WTC11 (cell line): ENCODE measurements at regions not wholly inside any gene's neighbourhood (a gene's known extent, or its start where the extent isn't known, plus 50 kb on each side); places are given as distances from the start of the nearest gene placed in this dataset.
"Not testable (repeated sequence)": the region's sequence is repeated elsewhere in the genome, so short reads cannot be mapped to it uniquely, and the experiment has no call there.

ENCODE experiments used
- ATAC-seq: fragments of 200-7000 bp; cut with Tn5 transposase; 2 replicates; pipeline ENCODE4 v1.10.0; 2021; ENCODE audit warnings: mild to moderate bottlenecking, moderate library complexity
- CTCF ChIA-PET: fragments of 300-600 bp; sonication (Branson Sonifier 250); formaldehyde crosslinking; loops from one replicate; lab custom pipeline; 2021; ENCODE audit warnings: antibody characterized with exemption; lab: Charles Lee
- POLR2A ChIA-PET: fragments of 350-600 bp; sonication (Branson Sonifier 250); formaldehyde crosslinking; loops from one replicate; lab custom pipeline; 2021; ENCODE audit warnings: antibody characterized with exemption; lab: Charles Lee
- DNase-seq: peaks from one replicate; pipeline ENCODE4 v3.0.0; 2021; ENCODE audit warnings: low spot score
- H3K27ac Mint-ChIP-seq: 2 replicates; pipeline ENCODE4 v1.8.0; 2021; ENCODE audit warnings: mixed read lengths
- H3K27me3 Mint-ChIP-seq: 2 replicates; pipeline ENCODE4 v1.8.0; 2021; ENCODE audit warnings: low read depth, mild to moderate bottlenecking, moderate library complexity, mixed read lengths
- H3K36me3 Mint-ChIP-seq: 2 replicates; pipeline ENCODE4 v1.8.0; 2021; ENCODE audit warnings: mixed read lengths
- H3K4me1 Mint-ChIP-seq: 2 replicates; pipeline ENCODE4 v1.8.0; 2022; ENCODE audit warnings: mixed read lengths
- H3K4me3 Mint-ChIP-seq: 2 replicates; pipeline ENCODE4 v1.8.0; 2021; ENCODE audit warnings: mild to moderate bottlenecking, moderate library complexity, mixed read lengths
- H3K9me3 Mint-ChIP-seq: 2 replicates; pipeline ENCODE4 v1.8.0; 2021; ENCODE audit warnings: mixed read lengths
- ARID4B ChIP-seq: sonication (generic); formaldehyde crosslinking; IDR thresholded peaks from 2 replicates; pipeline ENCODE4 v1.8.0; 2023; ENCODE audit warnings: missing genetic modification reagents, mild to moderate bottlenecking, borderline replicate concordance
- ELF4 ChIP-seq: sonication (generic); formaldehyde crosslinking; IDR thresholded peaks from 2 replicates; pipeline ENCODE4 v1.8.1; 2022; ENCODE audit warnings: low read depth, mild to moderate bottlenecking, moderate library complexity, missing genetic modification reagents
- FOXP4 ChIP-seq: sonication (generic); formaldehyde crosslinking; IDR thresholded peaks from 2 replicates; pipeline ENCODE4 v1.8.0; 2022; ENCODE audit warnings: mild to moderate bottlenecking, missing genetic modification reagents
- GRHL2 ChIP-seq: fragments of 250-450 bp; sonication (Bioruptor Pico); IDR thresholded peaks from 2 replicates; pipeline ENCODE4 v1.8.0; 2022; ENCODE audit warnings: mild to moderate bottlenecking, moderate library complexity; ENCODE audit not compliant: insufficient replicate concordance, severe bottlenecking
- MXD4 ChIP-seq: fragments of 250-450 bp; sonication (Bioruptor Pico); IDR thresholded peaks from 2 replicates; pipeline ENCODE4 v1.8.0; 2021; ENCODE audit warnings: mild to moderate bottlenecking, moderate library complexity, borderline replicate concordance
- STAT6 ChIP-seq: sonication (generic); formaldehyde crosslinking; conservative IDR thresholded peaks from 2 replicates; pipeline ENCODE4 v1.8.1; 2023; ENCODE audit warnings: mild to moderate bottlenecking, low read depth, missing genetic modification reagents, moderate library complexity
- ZNF138 ChIP-seq: sonication (generic); formaldehyde crosslinking; conservative IDR thresholded peaks from 2 replicates; pipeline ENCODE4 v1.8.1; 2022; ENCODE audit warnings: mild to moderate bottlenecking, moderate library complexity, missing genetic modification reagents
- ZNF396 ChIP-seq: fragments of 250-450 bp; sonication (Bioruptor Pico); IDR thresholded peaks from 2 replicates; pipeline ENCODE4 v1.8.0; 2021; ENCODE audit warnings: mild to moderate bottlenecking, moderate library complexity, borderline replicate concordance

GRCh38 chr5:21397693-21398092, 1409.7 kb upstream of the CDH18 start (continued):
- TF ChIP-seq GRHL2 (no peak), ZNF138 (CRISPR knock-in tag) (no peak)

DNA sequence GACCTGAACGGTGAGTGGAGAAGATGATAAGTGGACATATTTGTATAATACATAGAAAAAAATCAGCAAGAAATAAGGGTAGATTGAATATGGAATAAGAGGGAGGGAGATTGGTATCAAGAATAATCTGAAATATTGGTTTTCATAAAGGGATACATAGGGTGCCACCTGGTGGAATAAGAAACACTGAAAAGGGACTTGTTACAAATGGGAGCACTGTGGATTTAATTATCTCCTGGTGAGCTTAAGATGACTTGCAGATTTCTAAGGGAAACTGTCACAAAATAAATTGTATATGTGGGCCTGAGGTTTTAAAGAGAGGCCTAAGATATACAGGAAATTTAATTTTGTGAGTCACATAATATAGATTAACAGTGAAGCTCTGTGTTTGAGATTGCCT, 1403.5 kb upstream of the CDH18 start:
- Mint-ChIP-seq H3K36me3 (no peaks in the 10 kb centered on the region), H3K27ac (no peak overlapping the region), H3K4me3 (no peak overlapping the region), H3K27me3 (no peaks in the 10 kb centered on the region), H3K9me3 (no peaks in the 10 kb centered on the region), H3K4me1 (no peaks in the 10 kb centered on the region)
- TF ChIP-seq ELF4 (CRISPR knock-in tag) (no peak), ZNF396 (CRISPR knock-in tag) (no peak), STAT6 (CRISPR knock-in tag) (no peak), FOXP4 (CRISPR knock-in tag) (no peak), ARID4B (CRISPR knock-in tag) (no peak), MXD4 (CRISPR knock-in tag) (no peak)
- ChIA-PET CTCF (interaction anchor here (1.0 to 1.3 kb wide), 2 partner anchors 9 to 419 kb away, joined by 3 to 8 read pairs; no protein-coding TSS in a partner anchor), POLR2A (no interaction called here)
- ATAC-seq: no peak; the same call in 1 of the 2 replicates
- no peak for DNase-seq

- H3K4me1 Mint-ChIP-seq, CTCF ChIA-PET, H3K36me3 Mint-ChIP-seq: not testable (repeated sequence)
Measured at GRCh38 chr5:21360754-21361153, 1372.8 kb upstream of the CDH18 start.

GRCh38 chr5:21341948-21342261, 1353.9 kb upstream of the CDH18 start:
- H3K36me3 Mint-ChIP-seq, H3K27me3 Mint-ChIP-seq, ATAC-seq, H3K4me1 Mint-ChIP-seq, POLR2A ChIA-PET, H3K9me3 Mint-ChIP-seq, CTCF ChIA-PET, H3K27ac Mint-ChIP-seq, DNase-seq: not testable (repeated sequence)
- peak overlapping the region; percentile 50 for H3K4me3 Mint-ChIP-seq

More at GRCh38 chr5:21360754-21361153, 1372.8 kb upstream of the CDH18 start:
- H3K9me3 Mint-ChIP-seq, POLR2A ChIA-PET, H3K27ac Mint-ChIP-seq, DNase-seq, H3K27me3 Mint-ChIP-seq, ATAC-seq, H3K4me3 Mint-ChIP-seq: not testable (repeated sequence)

- ATAC-seq, POLR2A ChIA-PET: not testable (repeated sequence)
Measured at GRCh38 chr5:21341203-21341947, 1353.4 kb upstream of the CDH18 start.

DNA sequence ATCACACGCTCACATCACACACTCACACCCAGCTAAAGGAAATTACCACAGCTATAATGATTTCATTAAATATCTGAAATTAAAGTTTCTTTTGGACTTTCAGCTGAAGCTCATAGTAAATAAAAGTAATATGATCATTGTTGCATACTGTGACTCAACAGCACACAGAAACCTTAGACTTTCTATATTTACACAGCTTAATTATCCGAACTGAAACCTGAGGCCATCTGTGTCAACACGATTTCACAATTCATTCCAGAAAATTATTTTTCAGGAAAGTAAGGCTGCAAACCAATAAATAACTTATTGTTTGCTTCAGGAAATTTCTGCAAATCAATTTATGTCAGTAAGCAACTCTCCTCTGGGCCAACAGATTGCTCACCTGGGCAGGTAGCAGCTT, 1352.2 kb upstream of the CDH18 start:
- H3K4me3 Mint-ChIP-seq, H3K36me3 Mint-ChIP-seq, H3K27me3 Mint-ChIP-seq, H3K4me1 Mint-ChIP-seq, ATAC-seq, H3K27ac Mint-ChIP-seq, DNase-seq, POLR2A ChIA-PET, H3K9me3 Mint-ChIP-seq, CTCF ChIA-PET: not testable (repeated sequence)

More at GRCh38 chr5:21341203-21341947, 1353.4 kb upstream of the CDH18 start:
- peak overlapping the region; percentile 50 for H3K4me3 Mint-ChIP-seq
- H3K4me1 Mint-ChIP-seq, H3K36me3 Mint-ChIP-seq, H3K27ac Mint-ChIP-seq, H3K9me3 Mint-ChIP-seq, CTCF ChIA-PET, H3K27me3 Mint-ChIP-seq: not testable (repeated sequence)
- peak; percentile 12 for DNase-seq

DNA sequence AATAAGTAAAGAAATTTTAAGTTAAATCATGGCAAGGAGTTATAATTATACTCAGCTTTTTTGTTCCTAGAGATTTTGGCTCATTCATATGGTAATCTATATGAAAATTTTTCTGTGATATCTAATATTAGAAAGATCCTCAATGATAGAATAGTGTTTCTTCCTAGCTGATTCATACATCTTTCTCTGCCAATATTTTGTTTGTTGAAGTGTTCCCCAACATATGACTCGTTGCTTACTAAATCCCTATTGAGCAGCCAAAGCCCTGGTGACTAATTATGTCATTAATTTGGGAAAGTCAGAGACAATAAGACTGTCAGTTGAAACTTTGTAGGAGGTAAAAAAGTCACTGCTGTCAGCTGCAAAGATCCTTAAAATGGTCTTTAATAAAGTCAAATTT, 1348.5 kb upstream of the CDH18 start:
- H3K27me3 Mint-ChIP-seq, POLR2A ChIA-PET, H3K27ac Mint-ChIP-seq, H3K9me3 Mint-ChIP-seq, H3K4me1 Mint-ChIP-seq, DNase-seq, ATAC-seq, CTCF ChIA-PET, H3K36me3 Mint-ChIP-seq, H3K4me3 Mint-ChIP-seq: not testable (repeated sequence)

DNA sequence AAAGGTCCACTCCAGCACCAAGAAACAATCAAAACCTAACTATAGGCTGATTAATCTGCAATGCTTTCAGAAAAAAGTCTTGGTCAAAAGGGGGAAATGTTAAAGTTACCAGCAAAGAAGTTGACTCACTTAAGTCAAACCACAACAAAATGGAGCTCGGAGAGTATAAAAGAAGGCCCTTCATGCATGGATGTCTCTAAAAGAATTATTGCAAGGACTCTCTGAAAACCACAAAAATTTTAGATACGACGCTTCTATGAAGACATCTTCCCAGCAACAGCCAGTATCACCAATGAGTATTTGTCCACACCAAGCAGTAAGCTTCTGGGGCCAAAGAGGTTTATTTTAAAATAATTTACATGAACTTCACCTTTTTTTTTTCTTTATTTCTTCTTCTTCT, 1327.4 kb upstream of the CDH18 start:
- H3K27ac Mint-ChIP-seq, H3K4me3 Mint-ChIP-seq, DNase-seq, POLR2A ChIA-PET, H3K9me3 Mint-ChIP-seq, ATAC-seq, CTCF ChIA-PET, H3K4me1 Mint-ChIP-seq, H3K27me3 Mint-ChIP-seq, H3K36me3 Mint-ChIP-seq: not testable (repeated sequence)
